HUES64 (cell line): ENCODE measurements at regions not wholly inside any gene's neighbourhood (a gene's known extent, or its start where the extent isn't known, plus 50 kb on each side); places are given as distances from the start of the nearest gene placed in this dataset.
"Not testable (repeated sequence)": the region's sequence is repeated elsewhere in the genome, so short reads cannot be mapped to it uniquely, and the experiment has no call there.

Experiments used
- H3K27ac ChIP-seq: 2 replicates; pipeline ENCODE4 v1.7.0; 2013; ENCODE audit warnings: low read depth, low read length, inconsistent platforms
- H3K27me3 ChIP-seq: 2 replicates; pipeline ENCODE4 v1.6.1; 2013; ENCODE audit warnings: mild to moderate bottlenecking, low read length; ENCODE audit not compliant: insufficient read depth
- H3K36me3 ChIP-seq: 2 replicates; pipeline ENCODE4 v1.6.1; 2013; ENCODE audit warnings: mild to moderate bottlenecking, low read length; ENCODE audit not compliant: insufficient read depth
- H3K4me1 ChIP-seq: 2 replicates; pipeline ENCODE4 v1.6.1; 2013; ENCODE audit warnings: mild to moderate bottlenecking, low read length, moderate library complexity; ENCODE audit not compliant: insufficient read depth
- H3K4me3 ChIP-seq: 2 replicates; pipeline ENCODE4 v1.5.1; 2013; ENCODE audit warnings: mild to moderate bottlenecking, low read length, moderate library complexity
- H3K9ac ChIP-seq: 2 replicates; pipeline ENCODE4 v1.6.1; 2013; ENCODE audit warnings: mild to moderate bottlenecking, low read depth, low read length
- H3K9me3 ChIP-seq: 2 replicates; pipeline ENCODE4 v1.6.1; 2013; ENCODE audit warnings: low read depth, low read length; ENCODE audit not compliant: insufficient read depth
- WGBS: fragments of 150-250, 120-280 bp; methylation state at CpG from one replicate; pipeline ENCODE4 v1.1.7; 2013; ENCODE audit warnings: missing lambda C conversion rate; 5-methylcytosine and 5-hydroxymethylcytosine counted together

GRCh38 chr15:35967968-35968367 is 422.0 kb upstream of the DPH6 start:
- H3K9ac ChIP-seq, H3K27ac ChIP-seq, H3K27me3 ChIP-seq, H3K36me3 ChIP-seq, H3K4me1 ChIP-seq, H3K9me3 ChIP-seq, H3K4me3 ChIP-seq: not testable (repeated sequence)
- 95% methylated on average over 16 of the region's 17 CpGs for WGBS

- no peaks in the 10 kb centered on the region for H3K27me3 ChIP-seq
- no peaks in the 10 kb centered on the region for H3K9me3 ChIP-seq
- H3K36me3 ChIP-seq: no peaks in the 10 kb centered on the region
- no peak overlapping the region for H3K27ac ChIP-seq
- H3K9ac ChIP-seq: no peak overlapping the region
- peaks cover 4% of the 10 kb centered on the region; the same call in 1 of the 2 replicates for H3K4me1 ChIP-seq
- WGBS: 85% methylated on average over 1 of the region's 1 CpG
- no peak overlapping the region for H3K4me3 ChIP-seq
Measured at GRCh38 chr15:35973029-35973428, 427.1 kb upstream of the DPH6 start.

GRCh38 chr15:35974052-35974451 is 428.1 kb upstream of the DPH6 start:
- Histone ChIP-seq H3K36me3 (no peaks in the 10 kb centered on the region), H3K4me3 (no peak overlapping the region), H3K27ac (no peak overlapping the region), H3K9ac (no peak overlapping the region), H3K27me3 (no peaks in the 10 kb centered on the region), H3K9me3 (no peaks in the 10 kb centered on the region), H3K4me1 (peaks cover 4% of the 10 kb centered on the region; the same call in 1 of the 2 replicates)
- WGBS: 94% methylated on average over 3 of the region's 3 CpGs

GRCh38 chr15:35975941-35976340 is 430.0 kb upstream of the DPH6 start:
- Histone ChIP-seq H3K9ac (no peak overlapping the region), H3K27me3 (no peaks in the 10 kb centered on the region), H3K36me3 (no peaks in the 10 kb centered on the region), H3K4me3 (no peak overlapping the region), H3K9me3 (no peaks in the 10 kb centered on the region), H3K27ac (no peak overlapping the region), H3K4me1 (peaks cover 10% of the 10 kb centered on the region)
- 100% methylated on average over 2 of the region's 4 CpGs for WGBS

- no peaks in the 10 kb centered on the region for H3K9me3 ChIP-seq
- no peaks in the 10 kb centered on the region for H3K27me3 ChIP-seq
- peaks cover 10% of the 10 kb centered on the region for H3K4me1 ChIP-seq
- no peak overlapping the region for H3K9ac ChIP-seq
- H3K36me3 ChIP-seq: no peaks in the 10 kb centered on the region
- H3K27ac ChIP-seq: no peak overlapping the region
- WGBS: 74% methylated on average over 2 of the region's 2 CpGs
- no peak overlapping the region for H3K4me3 ChIP-seq
Measured at GRCh38 chr15:35979608-35980007, 433.6 kb upstream of the DPH6 start.

- Histone ChIP-seq H3K9me3 (no peaks in the 10 kb centered on the region), H3K4me3 (no peak overlapping the region), H3K27ac (no peak overlapping the region), H3K27me3 (no peaks in the 10 kb centered on the region), H3K9ac (no peak overlapping the region), H3K36me3 (no peaks in the 10 kb centered on the region), H3K4me1 (peaks cover 10% of the 10 kb centered on the region)
Measured at GRCh38 chr15:35980719-35981118, 434.8 kb upstream of the DPH6 start.

GRCh38 chr15:35986191-35986721 is 440.3 kb upstream of the DPH6 start:
- no peak overlapping the region for H3K4me3 ChIP-seq
- 95% methylated on average over 6 of the region's 7 CpGs for WGBS
- H3K27me3 ChIP-seq: no peaks in the 10 kb centered on the region
- H3K4me1 ChIP-seq: no peaks in the 10 kb centered on the region
- no peaks in the 10 kb centered on the region for H3K9me3 ChIP-seq
- H3K9ac ChIP-seq: no peak overlapping the region
- no peak overlapping the region for H3K27ac ChIP-seq
- no peaks in the 10 kb centered on the region for H3K36me3 ChIP-seq

- no peak overlapping the region for H3K9ac ChIP-seq
- H3K9me3 ChIP-seq: no peaks in the 10 kb centered on the region
- H3K4me3 ChIP-seq: no peak overlapping the region
- WGBS: 91% methylated on average over 2 of the region's 2 CpGs
- no peaks in the 10 kb centered on the region for H3K4me1 ChIP-seq
- no peak overlapping the region for H3K27ac ChIP-seq
- no peaks in the 10 kb centered on the region for H3K36me3 ChIP-seq
- H3K27me3 ChIP-seq: no peaks in the 10 kb centered on the region
Measured at GRCh38 chr15:35987056-35987455, 441.1 kb upstream of the DPH6 start.

GRCh38 chr15:35991386-35991785 is 445.4 kb upstream of the DPH6 start:
- no peak overlapping the region for H3K27ac ChIP-seq
- H3K27me3 ChIP-seq: no peaks in the 10 kb centered on the region
- H3K36me3 ChIP-seq: no peaks in the 10 kb centered on the region
- H3K4me1 ChIP-seq: no peaks in the 10 kb centered on the region
- no peak overlapping the region for H3K4me3 ChIP-seq
- 77% methylated on average over 3 of the region's 3 CpGs for WGBS
- H3K9ac ChIP-seq: no peak overlapping the region
- H3K9me3 ChIP-seq: no peaks in the 10 kb centered on the region

GRCh38 chr15:35992791-35993190 is 446.8 kb upstream of the DPH6 start:
- 96% methylated on average over 2 of the region's 2 CpGs for WGBS
- no peaks in the 10 kb centered on the region for H3K36me3 ChIP-seq
- H3K9me3 ChIP-seq: no peaks in the 10 kb centered on the region
- no peak overlapping the region for H3K4me3 ChIP-seq
- no peak overlapping the region for H3K27ac ChIP-seq
- no peaks in the 10 kb centered on the region for H3K27me3 ChIP-seq
- H3K4me1 ChIP-seq: no peaks in the 10 kb centered on the region
- no peak overlapping the region for H3K9ac ChIP-seq

GRCh38 chr15:35993196-35993595 is 447.2 kb upstream of the DPH6 start:
- Histone ChIP-seq H3K9ac (no peak overlapping the region), H3K27ac (no peak overlapping the region), H3K27me3 (no peaks in the 10 kb centered on the region), H3K36me3 (no peaks in the 10 kb centered on the region), H3K9me3 (no peaks in the 10 kb centered on the region), H3K4me3 (no peak overlapping the region), H3K4me1 (no peaks in the 10 kb centered on the region)

GRCh38 chr15:35994876-35995275 is 448.9 kb upstream of the DPH6 start:
- Histone ChIP-seq H3K27me3 (no peaks in the 10 kb centered on the region), H3K9ac (no peak overlapping the region), H3K4me3 (no peak overlapping the region), H3K9me3 (no peaks in the 10 kb centered on the region), H3K36me3 (no peaks in the 10 kb centered on the region), H3K4me1 (peaks cover 9% of the 10 kb centered on the region; the same call in 1 of the 2 replicates), H3K27ac (no peak overlapping the region)
- WGBS: no CpG with 5 or more reads among the region's 1 CpG
